GM12874 (cell line): ENCODE measurements at regions not wholly inside any gene's neighbourhood (a gene's known extent, or its start where the extent isn't known, plus 50 kb on each side); places are given as distances from the start of the nearest gene placed in this dataset.

Experiments
- CTCF ChIP-seq: IDR thresholded peaks from 2 replicates; pipeline ENCODE4 v1.5.1; 2011; ENCODE audit warnings: low read depth, mild to moderate bottlenecking, control low read depth, low read length, moderate library complexity; ENCODE audit not compliant: insufficient read depth

GRCh38 chr16:82497139-82497538, 129.6 kb upstream of the CDH13 start:
- TF ChIP-seq CTCF, result no peak

- no peak for TF ChIP-seq CTCF
Observed at GRCh38 chr16:82488460-82488859, 138.3 kb upstream of the CDH13 start.

- no peak for TF ChIP-seq CTCF
Observed at GRCh38 chr16:82481455-82481854, 145.3 kb upstream of the CDH13 start.

DNA sequence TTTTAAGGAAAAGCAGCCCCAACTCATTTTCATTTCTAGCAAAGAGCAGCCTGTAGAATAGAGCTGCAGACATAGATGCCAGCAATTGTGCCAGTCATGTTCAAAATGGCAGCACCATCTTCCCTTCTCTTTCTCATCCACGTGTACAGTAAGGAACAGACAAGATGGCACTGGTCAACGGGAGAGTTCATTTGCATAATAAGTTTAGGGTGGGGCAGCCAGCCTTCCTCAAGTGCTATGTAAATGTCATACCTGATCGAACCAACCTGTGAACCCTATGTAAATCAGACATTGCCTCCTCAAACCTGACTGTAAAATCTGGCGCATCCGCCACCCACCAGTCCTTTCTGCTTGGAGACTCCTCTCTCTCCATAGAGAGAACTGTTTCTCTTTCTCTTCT, 150.0 kb upstream of the CDH13 start:
- TF ChIP-seq CTCF, result no peak

DNA sequence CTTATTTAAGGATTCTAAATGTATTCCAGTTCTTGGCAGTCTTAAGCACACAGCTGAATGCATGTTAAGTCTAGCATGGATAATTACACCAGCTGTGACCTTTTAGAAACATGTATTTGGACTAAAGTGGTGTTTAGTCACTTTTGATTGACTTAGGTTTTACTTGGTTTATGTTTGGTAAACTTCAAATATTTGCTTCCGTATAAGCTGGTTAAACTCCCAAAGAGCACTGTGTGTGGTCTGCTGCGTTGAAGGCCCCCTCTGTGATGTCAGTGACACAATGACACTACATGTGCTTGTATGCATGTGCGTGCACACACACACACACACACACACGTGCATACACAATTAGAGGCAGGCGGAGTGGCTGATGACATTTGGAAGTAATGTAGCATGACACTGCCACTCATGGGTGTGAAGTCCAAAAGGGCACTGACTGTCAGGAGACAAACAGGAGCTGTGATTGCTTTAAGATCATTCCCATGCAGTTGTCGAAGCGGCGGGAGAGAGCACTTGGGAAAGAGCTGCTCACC, 156.1 kb upstream of the CDH13 start:
- no peak for TF ChIP-seq CTCF

- no peak for TF ChIP-seq CTCF
Observed at GRCh38 chr16:82470016-82470415, 156.8 kb upstream of the CDH13 start.

- no peak for TF ChIP-seq CTCF
Observed at GRCh38 chr16:82464187-82464586, 162.6 kb upstream of the CDH13 start.

GRCh38 chr16:82460766-82461165, 166.0 kb upstream of the CDH13 start:
- TF ChIP-seq CTCF, result no peak
